IMR-90 (cell line): ENCODE measurements at regions not wholly inside any gene's neighbourhood (a gene's known extent, or its start where the extent isn't known, plus 50 kb on each side); places are given as distances from the start of the nearest gene placed in this dataset.

Source experiments
- ATAC-seq: fragments of 200-7000 bp; cut with Tn5 transposase; 2 replicates; pipeline ENCODE4 v1.9.1; 2020; ENCODE audit warnings: low read depth, mild to moderate bottlenecking, moderate library complexity
- BruUV-seq: library from RNA; stranded (reverse); fragments of 400-500 nt; replicated peaks from 2 replicates; lab custom pipeline; 2021; lab: Mats Ljungman, UMichigan
- CTCF ChIA-PET: fragments of 300-600 bp; formaldehyde crosslinking; extraction: SDS; loops from one replicate; lab custom pipeline; 2021; ENCODE audit warnings: antibody characterized with exemption; lab: Yijun Ruan, JAX
- POLR2A ChIA-PET: fragments of 300-600 bp; sonication (Branson Sonifier 250); formaldehyde crosslinking; loops from one replicate; lab custom pipeline; 2022; ENCODE audit warnings: antibody characterized with exemption; ENCODE audit not compliant: unreplicated experiment; lab: Charles Lee
- DNase-seq: peaks from one replicate; pipeline ENCODE4 v3.0.0; 2013
- H2AFZ ChIP-seq: replicated peaks from 2 replicates; pipeline ENCODE3; 2013; ENCODE audit warnings: low read length, mild to moderate bottlenecking; ENCODE audit not compliant: poor library complexity
- H2AK5ac ChIP-seq: 2 replicates; pipeline ENCODE4 v1.6.1; 2013; ENCODE audit warnings: low read depth, low read length, inconsistent platforms
- H2AK9ac ChIP-seq: replicated peaks from 2 replicates; pipeline ENCODE3; 2013; ENCODE audit warnings: mild to moderate bottlenecking, low read depth, low read length, moderate library complexity; ENCODE audit not compliant: poor library complexity
- H2BK120ac ChIP-seq: 2 replicates; pipeline ENCODE4 v1.6.1; 2013; ENCODE audit warnings: low read depth, low read length, inconsistent platforms
- H2BK15ac ChIP-seq: 3 replicates; pipeline ENCODE4 v1.6.1; 2013; ENCODE audit warnings: low read depth, low read length, inconsistent platforms
- H2BK20ac ChIP-seq: 2 replicates; pipeline ENCODE4 v1.6.1; 2013; ENCODE audit warnings: low read depth, mild to moderate bottlenecking, inconsistent platforms, low read length, moderate library complexity
- H2BK5ac ChIP-seq: 2 replicates; pipeline ENCODE4 v1.6.1; 2013; ENCODE audit warnings: mild to moderate bottlenecking, low read depth, low read length, inconsistent platforms; ENCODE audit not compliant: poor library complexity, severe bottlenecking
- H3K14ac ChIP-seq: replicated peaks from 2 replicates; pipeline ENCODE4 v1.6.1; 2013; ENCODE audit warnings: low read depth, low read length, inconsistent platforms
- H3K18ac ChIP-seq: 2 replicates; pipeline ENCODE4 v1.6.1; 2013; ENCODE audit warnings: low read depth, low read length, control low read depth
- H3K23ac ChIP-seq: 2 replicates; pipeline ENCODE4 v1.6.1; 2013; ENCODE audit warnings: low read depth, low read length, inconsistent platforms
- H3K27ac ChIP-seq: 2 replicates; pipeline ENCODE4 v1.5.1; 2013; ENCODE audit warnings: mild to moderate bottlenecking, control low read depth, low read length; ENCODE audit not compliant: insufficient read depth
- H3K27me3 ChIP-seq: 2 replicates; pipeline ENCODE4 v1.6.1; 2013; ENCODE audit warnings: low read length; ENCODE audit not compliant: control insufficient read depth, insufficient read depth
- H3K36me3 ChIP-seq: 2 replicates; pipeline ENCODE4 v1.6.1; 2013; ENCODE audit warnings: low read length, mixed read lengths; ENCODE audit not compliant: control insufficient read depth, insufficient read depth
- H3K4ac ChIP-seq: 2 replicates; pipeline ENCODE4 v1.6.1; 2013; ENCODE audit warnings: low read depth, low read length, inconsistent platforms
- H3K4me1 ChIP-seq: 2 replicates; pipeline ENCODE4 v1.6.1; 2013; ENCODE audit warnings: low read length, mixed read lengths; ENCODE audit not compliant: control insufficient read depth, insufficient read depth
- H3K4me2 ChIP-seq: 2 replicates; pipeline ENCODE4 v1.6.1; 2013; ENCODE audit warnings: low read depth, mild to moderate bottlenecking, control low read depth, low read length, moderate library complexity
- H3K4me3 ChIP-seq: 2 replicates; pipeline ENCODE4 v1.5.1; 2013; ENCODE audit warnings: low read depth, mild to moderate bottlenecking, control low read depth, low read length, moderate library complexity; ENCODE audit not compliant: insufficient read depth
- H3K56ac ChIP-seq: 2 replicates; pipeline ENCODE4 v1.6.1; 2013; ENCODE audit warnings: low read length, inconsistent platforms; ENCODE audit not compliant: insufficient read depth; ENCODE audit errors: extremely low read depth
- H3K79me1 ChIP-seq, 2 experiments: 2 replicates each; pipeline ENCODE4 v1.6.1; 2013; ENCODE audit warnings: low read length in 2 of 2, inconsistent platforms in 1 of 2, low read depth in 1 of 2
- H3K9ac ChIP-seq: 2 replicates; pipeline ENCODE4 v1.6.1; 2013; ENCODE audit warnings: low read depth, low read length, control low read depth
- H3K9me1 ChIP-seq: 2 replicates; pipeline ENCODE4 v1.6.1; 2013; ENCODE audit warnings: low read length, inconsistent platforms; ENCODE audit not compliant: insufficient read depth
- H3K9me3 ChIP-seq: 2 replicates; pipeline ENCODE4 v1.6.1; 2013; ENCODE audit warnings: low read length; ENCODE audit not compliant: control insufficient read depth, insufficient read depth
- H4K20me1 ChIP-seq: 2 replicates; pipeline ENCODE4 v1.6.1; 2013; ENCODE audit warnings: low read length, inconsistent platforms; ENCODE audit not compliant: insufficient read depth
- H4K5ac ChIP-seq: 2 replicates; pipeline ENCODE4 v1.6.1; 2013; ENCODE audit warnings: mild to moderate bottlenecking, low read depth, low read length, control low read depth
- H4K8ac ChIP-seq, 2 experiments: 2 replicates each; pipeline ENCODE4 v1.6.1; 2013; ENCODE audit warnings: low read depth in 2 of 2, low read length in 2 of 2, control low read depth in 1 of 2, inconsistent platforms in 1 of 2
- H4K91ac ChIP-seq: 2 replicates; pipeline ENCODE4 v1.6.1; 2013; ENCODE audit warnings: low read depth, low read length, inconsistent platforms; ENCODE audit not compliant: insufficient read depth
- BHLHE40 ChIP-seq: fragments of 150-350 bp; IDR thresholded peaks from 2 replicates; pipeline ENCODE4 v1.6.1; 2016; ENCODE audit warnings: mild to moderate bottlenecking, low read depth, low read length
- CEBPB ChIP-seq: IDR thresholded peaks from 2 replicates; pipeline ENCODE4 v1.6.1; 2012; ENCODE audit warnings: low read depth, low read length, improper control_type of control experiment
- CHD1 ChIP-seq: IDR thresholded peaks from 2 replicates; pipeline ENCODE4 v1.6.1; 2012; ENCODE audit warnings: low read depth, low read length, improper control_type of control experiment
- CTCF ChIP-seq: conservative IDR thresholded peaks from 2 replicates; pipeline ENCODE4 v1.5.1; 2012; ENCODE audit warnings: mild to moderate bottlenecking, low read depth, low read length, improper control_type of control experiment
- ELK1 ChIP-seq: fragments of 150-350 bp; IDR thresholded peaks from 2 replicates; pipeline ENCODE4 v1.6.1; 2016; ENCODE audit warnings: low read depth, mild to moderate bottlenecking, low read length, moderate library complexity, borderline replicate concordance
- FOS ChIP-seq: fragments of 150-350 bp; IDR thresholded peaks from 2 replicates; pipeline ENCODE4 v1.6.1; 2016; ENCODE audit warnings: low read depth, low read length
- MAFK ChIP-seq: IDR thresholded peaks from 2 replicates; pipeline ENCODE4 v1.6.1; 2012; ENCODE audit warnings: low read depth, low read length, improper control_type of control experiment
- MAZ ChIP-seq: IDR thresholded peaks from 2 replicates; pipeline ENCODE4 v1.6.1; 2012; ENCODE audit warnings: low read depth, mild to moderate bottlenecking, low read length, improper control_type of control experiment, moderate library complexity, borderline replicate concordance
- MXI1 ChIP-seq: IDR thresholded peaks from 2 replicates; pipeline ENCODE4 v1.6.1; 2012; ENCODE audit warnings: low read depth, mild to moderate bottlenecking, low read length, moderate library complexity, borderline replicate concordance
- NFE2L2 ChIP-seq: fragments of 150-350 bp; IDR thresholded peaks from 2 replicates; pipeline ENCODE4 v1.6.1; 2016; ENCODE audit warnings: low read depth, mild to moderate bottlenecking, low read length
- POLR2A ChIP-seq: IDR thresholded peaks from 2 replicates; pipeline ENCODE4 v1.6.1; 2012; ENCODE audit warnings: mild to moderate bottlenecking, low read depth, low read length
- RAD21 ChIP-seq: IDR thresholded peaks from 2 replicates; pipeline ENCODE4 v1.6.1; 2012; ENCODE audit warnings: low read length, improper control_type of control experiment
- RCOR1 ChIP-seq: IDR thresholded peaks from 2 replicates; pipeline ENCODE4 v1.6.1; 2012; ENCODE audit warnings: mild to moderate bottlenecking, low read length, improper control_type of control experiment; ENCODE audit not compliant: insufficient replicate concordance
- RFX5 ChIP-seq: IDR thresholded peaks from 2 replicates; pipeline ENCODE4 v1.8.0; 2012; ENCODE audit warnings: low read depth, mild to moderate bottlenecking, low read length, moderate library complexity
- SMC3 ChIP-seq: fragments of 150-350 bp; IDR thresholded peaks from 2 replicates; pipeline ENCODE4 v1.6.1; 2016; ENCODE audit warnings: low read depth, mild to moderate bottlenecking, antibody characterized with exemption, low read length, moderate library complexity
- USF2 ChIP-seq: fragments of 150-350 bp; IDR thresholded peaks from 2 replicates; pipeline ENCODE4 v1.6.1; 2017; ENCODE audit warnings: mild to moderate bottlenecking, antibody characterized with exemption, low read length, low read depth
- WGBS, 2 experiments: methylation state at CpG; one replicate each; pipeline versions ENCODE4 v1.1.5 to v1.1.7; 2013; ENCODE audit warnings: missing lambda C conversion rate in 2 of 2; ENCODE audit not compliant: insufficient read length in 1 of 2; ENCODE audit errors: extremely low coverage in 2 of 2; 5-methylcytosine and 5-hydroxymethylcytosine counted together
- dilution Hi-C: fragments of 300-500 bp; cut with HindIII; formaldehyde crosslinking; loops from one replicate; pipeline ENCODE4 v1.14.3; 2018; ENCODE audit warnings: low sequenced_read_pairs; ENCODE audit not compliant: unreplicated experiment
- in situ Hi-C: fragments of 300-500 bp; cut with MboI; formaldehyde crosslinking; loops from 3 replicates; pipeline ENCODE4 v1.14.3; 2019; ENCODE audit warnings: low sequenced_read_pairs, inconsistent platforms, mixed read lengths
- intact Hi-C: fragments of 100-400 bp; cut with micrococcal nuclease; formaldehyde crosslinking; loops from 2 replicates; pipeline ENCODE4 v1.10.0; 2022

GRCh38 chr1:4984841-4985240 lies 330.4 kb downstream of the AJAP1 start:
- no peak for DNase-seq
- H4K8ac ChIP-seq = no peak overlapping the region
- no peak overlapping the region for H3K18ac ChIP-seq
- in situ Hi-C loops (no loop called here), intact Hi-C loops (no loop called here), dilution Hi-C loops (no loop called here)
- BruUV-seq = no TSS peak
- no peak overlapping the region for H3K4me2 ChIP-seq
- ATAC-seq = no peak
- no peak overlapping the region for H4K91ac ChIP-seq
- H2AK5ac ChIP-seq = no peak overlapping the region
- H2BK20ac ChIP-seq = no peak overlapping the region
- no peak overlapping the region for H3K9ac ChIP-seq
- H4K20me1 ChIP-seq = no peaks in the 10 kb centered on the region
- H4K5ac ChIP-seq = no peak overlapping the region
- H2AK9ac ChIP-seq = no peak overlapping the region
- ChIA-PET POLR2A (no interaction called here), CTCF (no interaction called here)
- no peak overlapping the region for H3K4ac ChIP-seq
- no peak overlapping the region for H2BK5ac ChIP-seq
- H3K4me3 ChIP-seq = no peak overlapping the region
- no peaks in the 10 kb centered on the region for H3K4me1 ChIP-seq
- no peak overlapping the region for H2BK120ac ChIP-seq
- H3K56ac ChIP-seq = no peak overlapping the region
- H3K27me3 ChIP-seq = no peaks in the 10 kb centered on the region
- H3K14ac ChIP-seq = no peak overlapping the region
- peaks cover 43% of the 10 kb centered on the region for H3K9me3 ChIP-seq
- 0% methylated on average over 1 of the region's 18 CpGs; no CpG with 5 or more reads in 1 of the 2 experiments for WGBS, 2 experiments
- no peak overlapping the region for H3K23ac ChIP-seq
- H2BK15ac ChIP-seq = no peak overlapping the region
- no peaks in the 10 kb centered on the region for H3K36me3 ChIP-seq
- H3K27ac ChIP-seq = no peak overlapping the region
- TF ChIP-seq SMC3 (no peak), POLR2A (no peak), CEBPB (no peak), RFX5 (no peak), CTCF (no peak), MXI1 (no peak), CHD1 (no peak), RCOR1 (no peak), BHLHE40 (no peak), ELK1 (no peak), NFE2L2 (no peak), MAFK (no peak), RAD21 (no peak), USF2 (no peak), MAZ (no peak), FOS (no peak)
- H3K9me1 ChIP-seq = no peaks in the 10 kb centered on the region
- H2AFZ ChIP-seq = no peak overlapping the region
- H3K79me1 ChIP-seq = no peaks in the 10 kb centered on the region
